ENCODE measurements at regions not wholly inside any gene's neighbourhood (a gene's known extent, or its start where the extent isn't known, plus 50 kb on each side); places are given as distances from the start of the nearest gene placed in this dataset.

DNA sequence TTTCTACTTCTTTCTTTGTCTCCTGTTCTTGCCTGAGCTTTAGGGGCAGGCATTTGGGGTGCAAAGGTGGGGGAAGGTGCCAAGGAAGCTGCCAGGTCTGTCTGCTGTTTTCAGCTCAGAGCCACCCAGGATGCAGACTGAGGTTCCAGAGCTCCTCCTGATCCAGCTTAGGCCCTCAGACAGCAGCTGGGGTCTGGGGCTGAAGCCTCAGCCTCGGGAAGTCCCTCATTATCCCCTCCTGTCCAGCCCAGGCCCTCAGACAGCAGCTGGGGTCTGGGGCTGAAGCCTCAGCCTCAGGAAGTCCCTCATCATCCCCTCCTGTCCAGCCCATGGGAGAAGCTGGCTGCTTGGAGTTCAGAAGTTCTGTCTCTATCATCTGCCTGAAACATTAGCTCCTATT is 257.7 kb upstream of the CSF3R start:
- WGBS, 2 experiments (ENCODE audit: extremely low coverage in 1 of 2, insufficient coverage in 1 of 2, insufficient read length in 1 of 2, insufficient replicate concordance in 2 of 2, low coverage in 1 of 2, low lambda C conversion rate in 2 of 2, missing lambda C conversion rate in 1 of 2) = 75% methylated on average over 1 of the region's 1 CpG; no CpG with 5 or more reads in 1 of the 2 experiments
- H2BK120ac ChIP-seq (replicated peaks; ENCODE audit: low read depth, low read length) = no peak overlapping the region
- DNase-seq (ENCODE audit: low read depth in 1 of 2, low spot score in 2 of 2) = no peak
- no peak overlapping the region for H4K8ac ChIP-seq (ENCODE audit: extremely low read depth, insufficient read depth, low read length)
- H3K27ac ChIP-seq (ENCODE audit: low read depth, low read length) = no peak overlapping the region
- H3K18ac ChIP-seq (ENCODE audit: extremely low read depth, low read length) = no peak overlapping the region
- no peak for FAIRE-seq
- no peaks in the 10 kb centered on the region for H3K79me1 ChIP-seq (ENCODE audit: low read depth, low read length)
- CTCF ChIA-PET (ENCODE audit: partially characterized antibody) = interaction anchor here (1.0 to 1.2 kb wide), 2 partner anchors 8 to 13 kb away, joined by 3 read pairs; no protein-coding TSS in a partner anchor
- no peak overlapping the region for H2BK5ac ChIP-seq (ENCODE audit: low read depth, low read length)
- H2AFZ ChIP-seq (ENCODE audit: low read length) = no peak overlapping the region
- no peak overlapping the region for H3K4me2 ChIP-seq (ENCODE audit: insufficient read depth in 1 of 2, low read depth in 2 of 2, low read length in 2 of 2)
- H3K9me3 ChIP-seq (ENCODE audit: insufficient read depth in 2 of 2, low read depth in 1 of 2, low read length in 1 of 2) = peaks cover 3% of the 10 kb centered on the region in 2 experiments; a peak in 1 of 4 replicates
- no peak overlapping the region for H4K91ac ChIP-seq (replicated peaks; ENCODE audit: insufficient read length, low read length)
- POLR2A ChIA-PET (ENCODE audit: partially characterized antibody) = no interaction called here
- no peaks in the 10 kb centered on the region for H3K36me3 ChIP-seq (ENCODE audit: control insufficient read depth in 2 of 4, insufficient read depth in 4 of 4, low read length in 3 of 4)
- no peak overlapping the region for H3K9ac ChIP-seq (replicated peaks in 1 of 4; ENCODE audit: extremely low read depth in 1 of 4, low read depth in 3 of 4, low read length in 3 of 4)
- H4K20me1 ChIP-seq (replicated peaks in 1 of 2; ENCODE audit: control insufficient read depth in 1 of 2, insufficient read depth in 2 of 2, low read length in 2 of 2) = no peaks in the 10 kb centered on the region
- H2BK15ac ChIP-seq (ENCODE audit: low read length) = no peak overlapping the region
- H2AK5ac ChIP-seq (ENCODE audit: low read depth, low read length) = no peak overlapping the region
- H3K23me2 ChIP-seq (ENCODE audit: low read depth, low read length) = no peaks in the 10 kb centered on the region
- H4K5ac ChIP-seq (ENCODE audit: insufficient read length, low read depth, low read length) = no peak overlapping the region
- H3K4ac ChIP-seq (replicated peaks; ENCODE audit: insufficient read length, low read depth, low read length) = no peak overlapping the region
- H2BK20ac ChIP-seq (ENCODE audit: low read length) = no peak overlapping the region
- H2BK12ac ChIP-seq (ENCODE audit: low read depth, low read length) = no peak overlapping the region
- no peak overlapping the region for H3K4me3 ChIP-seq (ENCODE audit: extremely low read depth in 1 of 4, insufficient read depth in 2 of 4, low read depth in 3 of 4, low read length in 4 of 4)
- H3K56ac ChIP-seq (replicated peaks; ENCODE audit: insufficient read length, low read depth, low read length) = no peak overlapping the region
- H3K27me3 ChIP-seq (replicated peaks in 1 of 4; ENCODE audit: control insufficient read depth in 3 of 4, extremely low read depth in 1 of 4, insufficient read depth in 3 of 4, low read length in 3 of 4) = no peaks in the 10 kb centered on the region
- H3K4me1 ChIP-seq (replicated peaks in 1 of 4; ENCODE audit: control insufficient read depth in 3 of 4, insufficient read depth in 4 of 4, low read length in 3 of 4) = peaks cover 0 to 11% (median 3%) of the 10 kb centered on the region in 4 experiments; a peak in 3 of 7 replicates
- no peak overlapping the region for H3K23ac ChIP-seq (ENCODE audit: insufficient read length)
- no peaks in the 10 kb centered on the region for H3K79me2 ChIP-seq (ENCODE audit: control insufficient read depth in 1 of 2, insufficient read depth in 2 of 2, low read length in 2 of 2)
- H3K14ac ChIP-seq (ENCODE audit: insufficient read length) = no peak overlapping the region
- TF ChIP-seq EP300 (IDR thresholded peaks at IDR 0.05; ENCODE audit: borderline replicate concordance in 1 of 2, low read depth in 2 of 2, low read length in 2 of 2) (no peak), SUZ12 (IDR thresholded peaks at IDR 0.05; ENCODE audit: low read length) (no peak), SIX5 (IDR thresholded peaks at IDR 0.05; ENCODE audit: low read depth, low read length) (no peak), CHD1 (IDR thresholded peaks at IDR 0.05; ENCODE audit: low read depth, low read length) (no peak), HDAC2 (IDR thresholded peaks at IDR 0.05; ENCODE audit: borderline replicate concordance in 1 of 2, low read depth in 2 of 2, low read length in 2 of 2) (no peak), BRCA1 (IDR thresholded peaks at IDR 0.05; ENCODE audit: low read depth, low read length) (no peak), KDM1A (IDR thresholded peaks at IDR 0.05; ENCODE audit: borderline replicate concordance, low read length) (no peak), SIRT6 (IDR thresholded peaks at IDR 0.05; ENCODE audit: low read length) (no peak), CTBP2 (IDR thresholded peaks at IDR 0.05; ENCODE audit: borderline replicate concordance, insufficient read depth, insufficient read length, low read length) (no peak), POU5F1 (IDR thresholded peaks at IDR 0.05; ENCODE audit: low read depth, low read length) (no peak), KDM4A (IDR thresholded peaks at IDR 0.05; ENCODE audit: low read depth, low read length, severe bottlenecking) (no peak), CBX8 (IDR thresholded peaks at IDR 0.05; ENCODE audit: borderline replicate concordance, low read depth, low read length) (no peak), RAD21 (IDR thresholded peaks at IDR 0.05 in 1 of 2, conservative IDR thresholded peaks at IDR 0.05 in 1 of 2; ENCODE audit: low read depth in 2 of 2, low read length in 2 of 2) (no peak), RBBP5 (IDR thresholded peaks at IDR 0.05; ENCODE audit: borderline replicate concordance, low read depth, low read length) (no peak)

All from H1 (cell line).